ENCODE measurements at regions not wholly inside any gene's neighbourhood (a gene's known extent, or its start where the extent isn't known, plus 50 kb on each side); places are given as distances from the start of the nearest gene placed in this dataset.
"Not testable (repeated sequence)": the region's sequence is repeated elsewhere in the genome, so short reads cannot be mapped to it uniquely, and the experiment has no call there.

- DNase-seq = no peak
Observed at GRCh38 chr5:128667751-128668150, 129.7 kb upstream of the FBN2 start.

- DNase-seq = no peak
Observed at GRCh38 chr5:128668921-128669320, 130.9 kb upstream of the FBN2 start.

GRCh38 chr5:128669803-128670202 lies 131.8 kb upstream of the FBN2 start:
- DNase-seq = no peak

- no peak for DNase-seq
Observed at GRCh38 chr5:128671943-128672342, 133.9 kb upstream of the FBN2 start.

- no peak for DNase-seq
Observed at GRCh38 chr5:128673000-128673399, 135.0 kb upstream of the FBN2 start.

GRCh38 chr5:128673411-128673957 lies 135.4 kb upstream of the FBN2 start:
- DNase-seq = no peak

- DNase-seq = no peak
Observed at GRCh38 chr5:128673970-128674369, 135.9 kb upstream of the FBN2 start.

GRCh38 chr5:128674837-128675446 lies 136.9 kb upstream of the FBN2 start:
- DNase-seq = peak; percentile 23

GRCh38 chr5:128681096-128681495 lies 143.1 kb upstream of the FBN2 start:
- no peak for DNase-seq

- no peak for DNase-seq
Observed at GRCh38 chr5:128681764-128682592, 143.9 kb upstream of the FBN2 start.

GRCh38 chr5:128682669-128683068 lies 144.6 kb upstream of the FBN2 start:
- DNase-seq = no peak

- DNase-seq = no peak
Observed at GRCh38 chr5:128684961-128685360, 146.9 kb upstream of the FBN2 start.

GRCh38 chr5:128687930-128688329 lies 149.9 kb upstream of the FBN2 start:
- no peak for DNase-seq

GRCh38 chr5:128693764-128694163 lies 155.7 kb upstream of the FBN2 start:
- DNase-seq = no peak

- no peak for DNase-seq
Observed at GRCh38 chr5:128695791-128696530, 157.9 kb upstream of the FBN2 start.

- no peak for DNase-seq
Observed at GRCh38 chr5:128701301-128701700, 163.3 kb upstream of the FBN2 start.

GRCh38 chr5:128703322-128703721 lies 165.3 kb upstream of the FBN2 start:
- no peak for DNase-seq

GRCh38 chr5:128706269-128706668 lies 168.2 kb upstream of the FBN2 start:
- no peak for DNase-seq

- DNase-seq = no peak
Observed at GRCh38 chr5:128708841-128709240, 170.8 kb upstream of the FBN2 start.

GRCh38 chr5:128711216-128711615 lies 173.2 kb upstream of the FBN2 start:
- DNase-seq = no peak

- DNase-seq = no peak
Observed at GRCh38 chr5:128714551-128714950, 176.5 kb upstream of the FBN2 start.

GRCh38 chr5:128722551-128722950 lies 184.5 kb upstream of the FBN2 start:
- DNase-seq = no peak

GRCh38 chr5:128730021-128730420 lies 192.0 kb upstream of the FBN2 start:
- DNase-seq = not testable (repeated sequence)

- DNase-seq = not testable (repeated sequence)
Observed at GRCh38 chr5:128735656-128736055, 197.6 kb upstream of the FBN2 start.
